ENCODE measurements at regions not wholly inside any gene's neighbourhood (a gene's known extent, or its start where the extent isn't known, plus 50 kb on each side); places are given as distances from the start of the nearest gene placed in this dataset.

GRCh38 chr15:38872732-38873131 is 308.1 kb upstream of the RASGRP1 start:
- Histone ChIP-seq H3K27me3 (ENCODE audit: control insufficient read depth, insufficient read depth, low read length) (no peaks in the 10 kb centered on the region), H3K9me3 (ENCODE audit: control insufficient read depth, insufficient read depth, low read depth, low read length) (no peaks in the 10 kb centered on the region), H3K36me3 (ENCODE audit: control insufficient read depth, insufficient read depth, low read length) (no peaks in the 10 kb centered on the region), H3K27ac (ENCODE audit: low read length) (no peak overlapping the region), H3K4me1 (ENCODE audit: control insufficient read depth, insufficient read depth, low read length) (peaks cover 3% of the 10 kb centered on the region; the same call in 1 of the 2 replicates), H3K4me3 (ENCODE audit: low read depth in 2 of 2, low read length in 2 of 2) (no peak overlapping the region)
- intact Hi-C loops (cut with micrococcal nuclease; ENCODE audit: unreplicated experiment): no loop called here
- TF ChIP-seq CTCF (IDR thresholded peaks at IDR 0.05) (no peak), POLR2AphosphoS5 (IDR thresholded peaks at IDR 0.05; ENCODE audit: low read depth, low read length) (no peak), SIN3A (IDR thresholded peaks at IDR 0.05; ENCODE audit: borderline replicate concordance, insufficient read depth, low read depth, low read length) (no peak), TCF7L2 (IDR thresholded peaks at IDR 0.05; ENCODE audit: low read depth, low read length) (no peak)
- TF ChIP-seq, protein P1, sequence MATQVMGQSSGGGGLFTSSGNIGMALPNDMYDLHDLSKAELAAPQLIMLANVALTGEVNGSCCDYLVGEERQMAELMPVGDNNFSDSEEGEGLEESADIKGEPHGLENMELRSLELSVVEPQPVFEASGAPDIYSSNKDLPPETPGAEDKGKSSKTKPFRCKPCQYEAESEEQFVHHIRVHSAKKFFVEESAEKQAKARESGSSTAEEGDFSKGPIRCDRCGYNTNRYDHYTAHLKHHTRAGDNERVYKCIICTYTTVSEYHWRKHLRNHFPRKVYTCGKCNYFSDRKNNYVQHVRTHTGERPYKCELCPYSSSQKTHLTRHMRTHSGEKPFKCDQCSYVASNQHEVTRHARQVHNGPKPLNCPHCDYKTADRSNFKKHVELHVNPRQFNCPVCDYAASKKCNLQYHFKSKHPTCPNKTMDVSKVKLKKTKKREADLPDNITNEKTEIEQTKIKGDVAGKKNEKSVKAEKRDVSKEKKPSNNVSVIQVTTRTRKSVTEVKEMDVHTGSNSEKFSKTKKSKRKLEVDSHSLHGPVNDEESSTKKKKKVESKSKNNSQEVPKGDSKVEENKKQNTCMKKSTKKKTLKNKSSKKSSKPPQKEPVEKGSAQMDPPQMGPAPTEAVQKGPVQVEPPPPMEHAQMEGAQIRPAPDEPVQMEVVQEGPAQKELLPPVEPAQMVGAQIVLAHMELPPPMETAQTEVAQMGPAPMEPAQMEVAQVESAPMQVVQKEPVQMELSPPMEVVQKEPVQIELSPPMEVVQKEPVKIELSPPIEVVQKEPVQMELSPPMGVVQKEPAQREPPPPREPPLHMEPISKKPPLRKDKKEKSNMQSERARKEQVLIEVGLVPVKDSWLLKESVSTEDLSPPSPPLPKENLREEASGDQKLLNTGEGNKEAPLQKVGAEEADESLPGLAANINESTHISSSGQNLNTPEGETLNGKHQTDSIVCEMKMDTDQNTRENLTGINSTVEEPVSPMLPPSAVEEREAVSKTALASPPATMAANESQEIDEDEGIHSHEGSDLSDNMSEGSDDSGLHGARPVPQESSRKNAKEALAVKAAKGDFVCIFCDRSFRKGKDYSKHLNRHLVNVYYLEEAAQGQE (IDR thresholded peaks at IDR 0.05; ENCODE audit: insufficient read depth in 1 of 2, low read depth in 2 of 2, low read length in 1 of 2): no peak
- DNase-seq (ENCODE audit: low read depth, low spot score) (no peak), ATAC-seq (no peak)
- in situ Hi-C loops (cut with HindIII; ENCODE audit: low pct_unique_long_range_greater_than_20kb, low sequenced_read_pairs): no loop called here
- POLR2A ChIA-PET: no interaction called here
- CTCF ChIA-PET: no interaction called here
- BruUV-seq (replicated peaks): no TSS peak

- Histone ChIP-seq H3K4me3 (ENCODE audit: low read depth in 2 of 2, low read length in 2 of 2) (no peak overlapping the region), H3K36me3 (ENCODE audit: control insufficient read depth, insufficient read depth, low read length) (no peaks in the 10 kb centered on the region), H3K27me3 (ENCODE audit: control insufficient read depth, insufficient read depth, low read length) (no peaks in the 10 kb centered on the region), H3K9me3 (ENCODE audit: control insufficient read depth, insufficient read depth, low read depth, low read length) (no peaks in the 10 kb centered on the region), H3K4me1 (ENCODE audit: control insufficient read depth, insufficient read depth, low read length) (peaks cover 4% of the 10 kb centered on the region; the same call in 1 of the 2 replicates), H3K27ac (ENCODE audit: low read length) (no peak overlapping the region)
- BruUV-seq (replicated peaks): no TSS peak
- TF ChIP-seq SIN3A (IDR thresholded peaks at IDR 0.05; ENCODE audit: borderline replicate concordance, insufficient read depth, low read depth, low read length) (no peak), POLR2AphosphoS5 (IDR thresholded peaks at IDR 0.05; ENCODE audit: low read depth, low read length) (no peak), TCF7L2 (IDR thresholded peaks at IDR 0.05; ENCODE audit: low read depth, low read length) (no peak), CTCF (IDR thresholded peaks at IDR 0.05) (no peak)
- TF ChIP-seq, protein P1 (IDR thresholded peaks at IDR 0.05; ENCODE audit: insufficient read depth in 1 of 2, low read depth in 2 of 2, low read length in 1 of 2): no peak
- POLR2A ChIA-PET: no interaction called here
- CTCF ChIA-PET: no interaction called here
- ATAC-seq (no peak), DNase-seq (ENCODE audit: low read depth, low spot score) (no peak)
- in situ Hi-C loops (cut with HindIII; ENCODE audit: low pct_unique_long_range_greater_than_20kb, low sequenced_read_pairs): no loop called here
- intact Hi-C loops (cut with micrococcal nuclease; ENCODE audit: unreplicated experiment): no loop called here
These were observed 308.5 kb upstream of the RASGRP1 start for GRCh38 chr15:38873158-38873557.

Data from Panc1 (cell line).